HG03521 (cell line): ENCODE measurements at regions not wholly inside any gene's neighbourhood (a gene's known extent, or its start where the extent isn't known, plus 50 kb on each side); places are given as distances from the start of the nearest gene placed in this dataset.
"Not testable (repeated sequence)": the region's sequence is repeated elsewhere in the genome, so short reads cannot be mapped to it uniquely, and the experiment has no call there.

ENCODE experiments used
- ATAC-seq: cut with Tn5 transposase; IDR thresholded peaks from one replicate; pipeline ENCODE4 v1.9.1; 2021; ENCODE audit warnings: mild to moderate bottlenecking, moderate library complexity; ENCODE audit not compliant: unreplicated experiment

DNA sequence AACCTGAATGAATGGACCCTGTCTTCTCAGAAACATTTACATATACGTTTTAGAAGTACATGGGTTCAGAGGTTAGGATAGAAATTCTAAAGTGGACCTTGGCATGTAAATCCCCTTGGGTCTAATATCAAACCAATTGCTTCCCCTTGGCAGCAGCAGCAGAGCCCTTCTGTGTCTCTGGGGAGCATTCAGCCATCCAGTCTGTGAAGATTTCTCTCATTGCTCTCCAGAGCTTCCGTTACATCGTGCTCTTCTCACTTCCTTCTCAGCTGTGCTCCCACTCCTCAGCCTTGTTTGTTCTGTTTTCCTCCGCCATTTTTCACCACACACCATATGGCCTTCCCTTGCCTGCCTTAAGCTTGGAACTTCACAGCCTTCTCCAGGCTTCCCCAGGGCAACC lies 61.5 kb upstream of the ATP1B1 start:
- no peak for ATAC-seq

DNA sequence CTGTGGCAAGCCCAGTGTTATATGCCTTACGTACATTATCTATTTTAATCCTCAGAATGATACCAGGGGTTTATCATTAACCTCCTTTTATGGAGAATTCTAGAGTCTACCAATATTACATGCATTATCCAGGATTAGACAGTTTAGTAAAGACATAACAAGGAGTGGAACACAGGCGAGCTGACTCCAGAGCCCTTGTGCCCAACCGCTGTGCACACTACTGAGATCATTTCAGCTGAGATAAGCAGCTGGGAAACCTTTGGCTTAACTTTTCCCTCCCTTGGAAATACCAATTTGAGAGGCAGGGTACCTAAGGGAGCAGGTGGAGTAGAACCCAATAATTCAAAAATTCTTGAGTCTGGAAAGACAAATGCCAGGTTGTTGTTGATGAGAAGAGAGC lies 59.8 kb upstream of the ATP1B1 start:
- ATAC-seq, result no peak

DNA sequence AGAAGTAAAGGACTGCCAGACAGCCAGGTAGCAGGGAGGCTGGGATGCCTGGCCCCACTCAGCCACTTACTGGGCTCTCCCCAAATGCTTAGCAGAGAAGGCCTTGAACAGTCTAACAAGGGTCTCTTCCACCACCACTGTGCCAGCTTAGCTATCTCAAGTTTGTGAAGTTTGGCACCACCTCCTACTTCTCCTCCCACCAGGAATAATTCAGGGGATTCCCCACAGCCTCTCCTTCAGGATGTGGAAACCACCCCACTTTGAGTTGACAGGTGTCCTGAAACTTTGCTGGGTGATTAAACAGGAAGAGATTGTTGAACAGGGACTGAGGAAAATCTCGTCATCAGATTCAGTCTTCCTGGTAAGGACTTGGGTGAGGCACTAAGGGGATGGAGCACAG lies 59.4 kb upstream of the ATP1B1 start:
- ATAC-seq, result no peak

DNA sequence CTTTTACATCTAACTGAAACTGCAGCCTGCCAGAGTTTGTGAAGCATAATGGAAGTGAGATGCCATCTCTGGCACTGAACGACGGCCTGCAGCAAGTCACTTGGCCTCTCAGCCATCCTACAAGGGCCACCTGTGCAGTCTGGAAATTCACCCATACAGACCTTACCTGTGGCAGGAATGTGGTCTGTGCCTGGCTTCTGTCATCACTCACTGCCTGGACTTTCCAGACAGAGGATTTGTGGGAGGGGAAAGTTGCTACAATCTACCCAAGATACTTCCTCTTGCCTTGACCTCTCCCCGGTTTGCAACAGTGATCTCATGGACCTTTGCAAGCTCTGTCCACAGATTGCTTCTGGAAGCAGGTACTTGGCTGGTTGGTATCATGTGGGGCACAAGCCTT lies 58.4 kb upstream of the ATP1B1 start:
- ATAC-seq, result no peak

DNA sequence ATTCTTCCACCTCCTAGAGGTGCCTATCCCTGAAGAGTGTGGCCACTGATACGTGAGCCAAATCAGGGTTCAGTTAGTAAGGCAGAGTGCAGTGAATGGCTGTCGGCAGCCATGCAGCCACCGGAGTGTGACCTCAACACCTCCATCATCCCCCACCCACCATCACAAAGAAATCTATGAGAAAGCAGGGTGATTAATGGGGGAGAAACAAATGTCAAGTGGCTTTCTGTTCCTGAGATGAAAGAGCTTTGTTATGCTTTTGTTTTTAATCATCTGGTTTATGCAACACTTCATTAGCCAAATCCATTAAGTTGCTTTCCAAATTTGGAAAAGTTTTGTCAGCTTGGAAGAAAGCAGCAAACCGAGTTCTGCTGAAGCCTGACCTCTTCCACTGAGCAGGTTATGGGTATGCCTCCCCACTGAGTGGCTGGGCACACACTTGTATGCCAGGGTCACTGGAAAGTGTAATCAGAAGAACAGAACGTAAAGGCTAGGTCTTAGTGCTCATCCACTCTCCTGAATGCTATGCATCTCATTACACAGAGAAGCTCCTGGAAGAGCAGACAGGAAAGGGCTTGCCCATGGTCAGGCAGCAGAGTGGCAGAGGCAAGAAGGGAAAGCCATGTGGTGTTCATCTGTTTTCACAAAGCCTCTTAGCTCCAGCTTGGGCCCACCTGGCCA lies 57.1 kb upstream of the ATP1B1 start:
- ATAC-seq, result no peak

DNA sequence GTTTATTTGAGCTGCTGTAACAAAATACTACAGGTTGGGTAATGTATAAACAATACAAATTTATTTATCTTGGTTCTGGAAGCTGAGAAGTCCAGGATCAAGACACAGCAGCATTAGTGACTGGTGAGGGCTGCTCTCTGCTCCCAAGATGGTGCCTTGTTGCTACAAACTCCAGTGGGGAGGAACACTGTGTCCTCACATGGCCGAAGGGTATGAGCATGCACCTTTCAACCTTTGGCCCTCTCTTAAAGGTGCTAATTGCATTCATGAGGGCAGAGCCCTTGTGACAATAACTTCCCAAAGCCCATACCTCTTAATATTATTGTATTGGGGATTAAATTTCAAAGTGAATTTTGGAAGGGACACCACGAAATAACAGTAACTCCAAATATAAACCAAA lies 55.3 kb upstream of the ATP1B1 start:
- no peak for ATAC-seq

DNA sequence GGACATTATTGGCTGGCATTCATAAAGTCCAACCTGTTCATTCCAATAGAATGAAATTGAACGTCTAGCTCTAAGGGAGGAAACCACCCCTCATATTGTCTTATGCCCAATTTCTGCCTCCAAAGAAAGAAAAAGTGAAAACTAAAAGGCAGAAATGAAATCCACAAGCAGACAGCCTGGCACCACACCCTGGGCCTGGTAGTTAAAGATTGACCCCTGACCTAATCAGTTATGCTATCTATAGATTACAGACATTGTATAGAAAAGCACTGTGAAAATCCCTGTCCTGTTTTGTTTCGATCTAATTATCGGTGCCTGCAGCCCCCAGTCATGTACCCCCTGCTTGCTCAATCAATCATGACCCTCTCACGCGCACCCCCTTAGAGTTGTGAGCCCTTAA lies 54.3 kb upstream of the ATP1B1 start:
- ATAC-seq, result not testable (repeated sequence)

DNA sequence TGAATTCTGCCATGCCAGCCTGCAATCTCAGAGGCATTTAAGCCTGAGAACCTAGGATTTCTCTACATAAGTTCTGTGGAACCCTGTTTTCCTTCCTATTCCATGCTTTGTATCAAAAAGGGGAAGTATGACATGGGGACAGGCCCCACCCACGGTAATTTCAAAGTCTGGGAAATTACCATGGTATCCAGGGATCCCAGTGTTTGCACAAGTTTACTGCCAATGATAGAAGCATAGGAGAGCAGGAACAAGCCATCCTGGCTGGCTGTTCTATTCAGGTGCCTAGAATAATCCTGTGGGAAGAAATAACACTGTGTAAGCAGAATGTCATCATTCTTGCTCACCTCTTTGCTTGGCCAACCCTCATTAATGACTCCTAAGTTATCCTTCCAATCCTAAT lies 53.8 kb upstream of the ATP1B1 start:
- ATAC-seq, result no peak

DNA sequence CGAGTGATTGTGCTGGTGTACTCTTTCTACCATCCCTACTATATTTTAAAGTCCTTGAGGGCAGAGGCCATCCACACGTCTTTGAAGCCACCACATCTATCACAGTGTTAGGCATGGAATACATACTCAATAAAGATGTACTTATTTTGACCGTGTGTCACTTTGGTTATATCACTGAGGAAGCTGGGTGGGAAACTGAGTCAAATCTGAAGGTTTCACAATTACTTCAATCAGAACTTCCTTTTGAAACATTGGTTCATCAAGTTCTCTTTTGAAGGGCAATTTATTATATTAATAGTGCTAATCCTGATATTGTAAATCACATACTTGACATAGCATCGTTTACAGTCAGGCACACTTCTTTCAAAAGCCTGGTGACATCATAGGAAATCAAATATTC lies 53.3 kb upstream of the ATP1B1 start:
- ATAC-seq, result no peak
